GM18858 (cell line): ENCODE measurements at regions not wholly inside any gene's neighbourhood (a gene's known extent, or its start where the extent isn't known, plus 50 kb on each side); places are given as distances from the start of the nearest gene placed in this dataset.

Experiments
- ATAC-seq: cut with Tn5 transposase; IDR thresholded peaks from one replicate; pipeline ENCODE4 v1.9.1; 2021; ENCODE audit not compliant: unreplicated experiment

DNA sequence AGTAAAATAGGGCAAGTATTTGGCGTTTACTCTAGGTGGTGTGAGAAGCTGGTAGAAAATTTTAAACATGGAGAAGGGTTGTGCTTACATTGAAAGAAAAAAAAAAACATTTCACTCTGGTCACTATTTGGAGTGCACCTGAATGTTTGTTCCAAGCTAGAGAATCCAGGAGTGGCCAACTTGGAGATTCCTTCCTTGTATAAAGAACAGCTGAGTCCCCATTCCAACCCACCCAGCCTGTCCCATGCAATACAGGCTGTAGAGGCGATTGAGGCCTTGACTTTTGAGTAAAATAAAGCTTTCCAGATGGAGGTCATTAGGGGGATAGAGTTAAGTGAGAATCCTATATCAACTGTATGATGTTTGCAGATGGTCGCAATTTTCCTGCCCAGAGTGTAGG is 203.8 kb upstream of the SYT4 start:
- no peak for ATAC-seq

DNA sequence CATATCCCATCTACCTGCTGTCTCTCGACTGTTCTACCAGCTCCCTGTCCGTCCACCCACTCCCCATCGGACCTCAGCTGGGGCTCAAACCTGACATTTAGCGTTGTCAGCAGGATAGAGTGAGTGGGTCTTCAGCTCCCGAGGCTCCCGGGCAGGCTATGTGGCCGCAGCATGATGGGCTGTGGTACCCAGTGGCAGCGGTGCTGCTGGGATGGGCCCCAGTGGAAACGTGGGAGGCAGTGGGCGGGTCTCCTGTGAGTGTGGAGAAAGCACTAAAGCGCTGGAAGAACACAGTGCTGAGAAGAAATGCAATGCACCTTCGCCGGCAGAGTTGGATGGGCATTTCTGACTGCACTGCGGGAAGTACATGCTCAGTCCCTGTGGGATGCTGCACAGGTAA is 204.8 kb upstream of the SYT4 start:
- ATAC-seq, result no peak

DNA sequence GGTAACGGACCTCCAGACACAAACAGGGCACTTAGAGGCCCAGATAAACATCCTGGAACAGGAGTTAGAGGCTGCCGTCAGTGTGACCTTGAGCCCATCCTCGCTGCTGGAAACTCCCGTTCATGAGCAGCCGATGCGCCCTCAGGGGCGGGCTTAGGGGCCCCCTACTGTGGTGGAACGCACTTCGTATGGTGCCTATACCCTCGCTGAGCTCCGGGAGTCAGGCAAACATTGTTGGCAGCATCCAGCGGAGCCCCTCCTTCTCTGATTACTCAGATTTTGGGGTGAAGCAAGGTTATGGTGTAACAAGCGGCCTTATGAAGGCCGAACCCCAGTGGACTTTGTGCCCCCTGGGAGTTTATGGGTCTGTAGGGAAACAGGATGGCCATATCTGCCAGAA is 205.3 kb upstream of the SYT4 start:
- no peak for ATAC-seq

DNA sequence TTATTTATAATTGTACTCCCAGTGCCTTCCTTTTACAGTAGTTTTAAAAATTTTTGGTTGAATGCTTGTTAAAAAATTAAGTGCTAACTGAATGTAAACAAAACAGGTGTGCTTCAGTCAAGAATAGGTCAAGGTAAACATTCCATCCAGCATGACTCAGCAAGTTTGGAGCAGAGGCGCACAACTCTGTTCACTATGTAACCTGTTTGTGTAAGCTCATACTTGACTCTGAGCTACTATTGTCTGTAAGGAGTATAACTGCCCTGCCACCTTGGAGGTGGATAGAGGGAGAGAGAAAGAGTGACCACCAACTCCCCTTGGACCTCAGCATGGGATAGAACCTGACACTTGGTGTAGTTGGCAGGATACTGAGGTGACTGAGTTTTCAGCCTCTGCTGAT is 207.4 kb upstream of the SYT4 start:
- ATAC-seq, result no peak

DNA sequence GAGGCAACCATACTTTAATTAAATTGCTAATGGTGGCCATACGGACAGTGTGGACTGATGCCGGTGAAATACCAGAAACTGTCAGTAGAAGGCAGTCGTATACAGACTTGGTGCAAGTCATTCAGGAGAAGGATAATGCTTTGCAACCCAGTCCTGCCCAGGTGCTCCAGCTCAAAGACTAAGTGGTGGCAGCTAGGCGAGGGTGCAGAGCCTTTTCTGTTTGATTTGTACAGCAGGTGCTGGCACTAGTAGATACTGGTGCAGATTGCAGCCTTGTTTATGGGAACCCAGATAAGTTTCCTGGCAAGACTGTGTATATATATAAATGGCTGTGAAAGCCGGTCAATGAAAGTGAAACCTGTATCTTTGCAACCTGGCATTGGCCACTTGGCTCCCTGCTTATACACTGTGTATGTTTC is 208.3 kb upstream of the SYT4 start:
- no peak for ATAC-seq

DNA sequence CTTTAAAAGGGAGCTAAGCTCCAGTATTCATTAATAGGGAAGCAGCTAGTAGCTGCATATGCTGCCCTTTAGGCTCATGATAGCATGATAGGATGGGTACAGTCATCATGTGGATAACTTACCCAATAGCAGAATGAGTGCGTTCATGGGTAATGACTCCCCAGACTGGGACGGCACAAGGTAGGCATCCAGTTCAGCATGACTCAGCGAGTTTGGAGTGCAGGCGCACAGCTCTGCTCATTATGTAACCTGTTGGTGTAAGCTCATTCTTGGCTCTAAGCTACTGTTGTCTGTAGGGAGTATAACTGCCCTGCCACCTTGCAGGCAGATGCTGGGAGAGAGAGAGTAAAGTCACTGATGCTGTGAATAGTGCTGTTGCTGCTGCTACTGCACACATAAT is 209.2 kb upstream of the SYT4 start:
- ATAC-seq, result no peak

DNA sequence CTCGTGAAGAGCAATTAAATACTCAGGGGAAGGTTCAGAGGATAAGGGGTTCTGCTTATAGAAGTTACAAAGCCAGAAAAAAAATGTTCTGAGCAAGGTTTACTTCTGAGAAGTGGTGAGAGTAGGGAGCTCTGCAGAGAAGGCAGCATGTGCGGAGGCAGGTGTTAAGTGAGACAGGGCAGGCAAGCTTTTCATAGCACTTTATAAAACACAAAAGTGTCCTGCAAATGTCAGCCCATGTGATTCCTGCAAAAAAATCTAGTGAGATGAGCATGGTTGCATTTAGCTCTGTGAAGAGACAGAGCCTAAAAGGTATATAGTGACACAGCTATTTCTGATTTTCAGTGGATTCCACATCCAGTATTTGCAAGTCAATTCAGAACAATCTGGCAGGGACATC is 223.8 kb upstream of the SYT4 start:
- ATAC-seq, result no peak

DNA sequence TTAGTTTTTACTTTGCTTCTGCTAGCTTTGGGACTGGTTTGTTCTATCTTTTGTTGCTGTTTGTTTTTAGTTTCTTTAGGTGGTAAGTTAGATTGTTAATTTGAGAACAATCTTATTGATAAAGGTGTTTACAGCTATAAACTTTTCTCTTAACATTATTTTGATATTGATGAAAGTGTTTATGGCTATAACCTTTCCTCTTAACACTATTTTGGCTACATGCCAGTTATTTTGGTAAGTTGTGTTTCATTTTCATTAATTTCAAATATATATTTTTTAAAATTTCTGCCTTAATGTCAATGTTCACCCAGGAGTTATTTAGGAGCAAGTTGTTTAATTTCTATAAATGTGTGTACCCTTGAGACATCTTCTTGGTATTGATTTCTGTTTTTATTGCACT is 229.6 kb upstream of the SYT4 start:
- ATAC-seq, result no peak

DNA sequence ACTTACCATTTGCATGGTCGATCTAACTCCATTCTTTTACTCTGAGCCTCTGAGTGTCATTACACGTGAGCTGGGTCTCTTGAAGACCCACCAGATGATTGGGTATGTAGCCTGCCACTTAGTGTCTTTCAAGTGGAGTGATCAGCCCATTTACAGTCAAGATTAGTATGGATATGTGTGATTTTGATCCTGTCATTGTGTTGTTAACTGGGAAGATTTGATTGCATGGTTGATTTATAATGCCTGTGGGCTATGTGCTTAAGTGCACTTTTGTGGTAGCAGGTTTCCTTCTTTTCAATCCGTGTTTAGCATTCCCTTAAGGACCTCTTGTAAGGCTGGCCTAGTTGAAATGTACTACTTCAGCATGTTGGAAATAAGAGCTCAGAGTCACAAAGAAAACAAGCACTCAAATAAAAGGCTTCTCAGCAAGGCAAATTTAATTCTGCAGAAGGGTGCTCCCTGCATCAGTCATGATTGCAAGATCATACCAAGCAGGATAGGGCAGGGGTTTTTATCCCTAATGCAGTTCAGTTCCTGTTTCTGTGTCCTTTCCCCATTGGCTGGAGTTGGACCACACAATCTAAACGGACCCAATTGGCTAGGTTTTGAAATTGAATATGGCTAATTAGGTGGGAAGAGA is 230.7 kb upstream of the SYT4 start:
- ATAC-seq, result no peak

DNA sequence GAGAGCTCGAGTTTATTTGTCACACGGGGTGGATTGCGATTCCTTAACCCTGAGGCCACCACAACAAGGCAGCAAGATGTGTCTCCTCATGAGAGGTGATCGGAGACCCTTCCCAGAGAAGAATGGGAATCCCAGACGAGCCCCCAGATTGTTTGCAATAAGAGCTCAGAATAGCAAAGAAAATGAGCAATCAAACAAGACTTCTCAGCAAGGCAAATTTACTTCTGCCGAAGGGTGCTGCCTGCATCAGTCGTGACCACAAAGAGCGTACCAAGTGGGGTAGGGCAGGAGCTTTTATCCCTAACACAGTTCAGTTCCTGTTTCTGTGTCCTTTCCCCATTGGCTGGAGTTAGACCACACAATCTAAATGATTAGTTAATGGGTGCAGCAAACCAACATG is 237.5 kb upstream of the SYT4 start:
- no peak for ATAC-seq

DNA sequence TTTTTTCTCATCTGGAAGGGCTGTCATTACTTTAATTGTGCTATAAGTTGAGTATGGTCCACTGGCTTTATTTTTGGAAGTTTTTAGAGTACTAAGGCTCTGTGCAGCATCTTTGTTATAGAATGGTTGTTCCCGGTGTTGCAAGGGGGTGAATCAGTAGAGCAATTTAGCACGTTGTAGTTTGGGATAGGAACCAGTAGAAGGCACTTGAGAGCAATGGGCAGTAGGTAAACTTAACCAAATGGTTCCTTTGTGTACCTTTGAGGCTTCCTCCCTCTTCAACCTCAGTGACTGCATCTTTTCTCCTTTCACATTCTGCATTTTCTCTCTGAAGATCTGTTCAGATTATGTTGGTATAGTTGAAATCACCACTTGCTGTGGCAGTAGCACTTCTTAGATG is 238.2 kb upstream of the SYT4 start:
- no peak for ATAC-seq

DNA sequence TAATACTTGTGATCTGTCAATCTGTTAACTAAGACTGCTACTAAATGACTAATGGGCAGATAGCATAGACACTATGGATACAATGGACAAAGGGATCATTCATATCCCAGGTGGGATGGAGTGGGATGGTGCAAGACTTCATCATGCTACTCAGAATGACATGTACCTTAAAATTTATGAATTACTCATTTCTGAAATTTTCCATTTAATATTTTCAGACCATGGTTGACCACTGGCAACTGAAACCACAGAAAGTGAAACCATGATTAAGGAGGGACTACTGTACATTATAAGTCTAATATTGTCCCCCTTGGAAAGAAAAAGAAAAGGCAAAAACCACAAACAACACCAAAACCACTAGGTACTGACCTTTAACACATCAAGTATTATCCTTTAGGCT is 247.0 kb upstream of the SYT4 start:
- no peak for ATAC-seq

DNA sequence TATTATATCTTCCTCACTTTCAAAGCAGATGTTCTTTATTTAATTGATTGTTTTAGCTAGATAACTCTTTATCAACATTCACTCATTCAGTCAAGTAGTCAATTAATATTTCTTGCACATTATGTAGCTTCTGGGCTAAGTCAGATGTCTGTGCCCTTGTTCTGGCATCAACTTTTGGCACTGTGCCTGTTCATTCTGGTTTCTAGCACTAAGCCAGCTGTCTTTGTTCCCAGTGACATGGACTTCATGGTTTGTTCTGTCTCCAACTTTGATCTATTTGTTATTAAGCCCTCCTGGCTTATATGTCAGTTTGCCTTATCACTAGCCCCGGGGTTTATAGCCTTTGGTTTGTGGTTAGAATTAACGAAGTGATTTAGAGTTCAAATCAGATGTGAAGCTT is 247.9 kb upstream of the SYT4 start:
- no peak for ATAC-seq

DNA sequence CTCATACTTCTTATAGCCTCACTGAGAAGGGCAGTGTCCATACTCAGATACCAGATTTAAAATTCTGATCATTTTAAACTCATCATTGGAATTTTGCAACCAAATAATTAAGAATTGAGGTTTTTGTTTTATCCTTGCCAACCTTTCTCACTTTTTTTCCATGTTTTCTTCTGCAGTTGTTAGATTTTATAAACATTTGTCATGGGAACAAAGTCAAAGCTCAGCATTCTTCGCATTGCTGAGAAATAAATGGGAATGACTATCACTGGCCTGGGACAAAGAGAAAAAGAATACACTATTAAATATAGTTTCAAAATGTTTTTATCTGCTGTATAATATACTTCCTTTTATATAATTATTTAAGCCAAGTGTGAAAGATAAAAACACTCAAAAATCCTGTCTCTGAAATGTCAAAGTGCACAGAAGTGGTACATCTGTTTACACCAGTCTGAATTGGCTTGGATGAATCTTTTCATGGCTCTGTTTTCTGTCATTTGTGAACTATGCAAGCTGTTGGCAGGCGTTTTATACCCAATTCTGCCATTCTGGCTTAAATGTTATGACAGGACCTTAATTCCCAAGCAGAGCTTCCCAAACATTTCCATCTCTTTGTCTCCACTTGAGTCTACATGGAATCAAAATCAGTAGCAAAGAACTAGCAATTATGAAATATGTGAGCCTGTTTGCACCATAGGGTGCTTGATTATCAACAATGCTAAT is 249.3 kb upstream of the SYT4 start:
- ATAC-seq, result no peak

DNA sequence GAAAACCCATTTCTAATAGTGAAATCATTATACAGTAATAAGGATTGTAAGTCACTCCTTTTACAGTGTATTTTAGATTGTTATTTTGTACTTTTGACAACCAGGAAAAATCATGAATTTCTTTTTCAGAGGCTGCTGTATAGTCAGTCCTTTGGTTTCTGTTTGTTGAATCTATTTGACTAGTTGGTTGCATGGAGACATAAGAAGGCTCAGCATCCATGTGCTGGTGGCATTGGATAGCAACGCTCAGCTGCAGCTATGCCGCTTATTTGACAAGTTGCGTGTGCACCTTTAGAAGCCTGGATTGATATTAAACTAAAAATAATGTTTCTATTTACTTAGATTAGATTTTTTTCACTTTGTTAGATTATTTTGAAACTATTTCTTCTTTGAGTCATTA is 254.1 kb upstream of the SYT4 start:
- no peak for ATAC-seq

DNA sequence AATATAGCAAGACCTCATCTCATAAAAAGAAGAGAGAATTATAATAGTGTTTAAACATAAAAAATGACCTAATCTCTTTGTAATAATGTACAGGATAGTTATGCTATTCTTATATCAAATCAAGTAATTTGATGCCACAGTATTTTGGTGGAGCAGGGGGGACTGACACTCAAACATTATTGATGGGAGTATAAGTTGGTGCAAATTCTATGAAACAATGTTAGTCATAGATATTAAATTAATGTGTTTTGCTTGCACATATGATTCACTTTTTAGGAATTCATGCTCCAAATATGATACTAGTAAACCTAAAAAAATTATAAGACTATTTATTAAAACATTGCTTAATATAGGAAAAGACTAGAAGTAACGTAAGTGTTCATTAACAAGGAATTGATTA is 256.1 kb upstream of the SYT4 start:
- ATAC-seq, result no peak

DNA sequence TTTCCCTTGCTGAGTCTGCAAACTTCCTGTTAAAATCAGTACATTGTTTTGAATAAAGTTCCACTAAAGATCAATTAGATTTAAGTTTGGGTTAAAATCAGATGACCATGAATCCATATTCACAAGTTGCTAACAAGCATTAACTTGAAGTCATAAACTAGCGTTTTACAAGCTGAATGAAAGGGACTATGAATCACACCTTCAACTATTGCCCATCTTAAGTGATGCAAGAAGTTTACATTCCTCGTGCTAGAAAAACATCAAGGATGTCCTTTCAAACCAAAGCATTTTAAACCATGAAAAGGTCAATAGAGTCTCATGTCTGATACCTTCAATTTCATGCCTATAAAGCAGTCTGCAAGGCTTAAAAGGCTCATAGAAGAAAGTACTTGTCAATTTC is 257.2 kb upstream of the SYT4 start:
- ATAC-seq, result no peak

DNA sequence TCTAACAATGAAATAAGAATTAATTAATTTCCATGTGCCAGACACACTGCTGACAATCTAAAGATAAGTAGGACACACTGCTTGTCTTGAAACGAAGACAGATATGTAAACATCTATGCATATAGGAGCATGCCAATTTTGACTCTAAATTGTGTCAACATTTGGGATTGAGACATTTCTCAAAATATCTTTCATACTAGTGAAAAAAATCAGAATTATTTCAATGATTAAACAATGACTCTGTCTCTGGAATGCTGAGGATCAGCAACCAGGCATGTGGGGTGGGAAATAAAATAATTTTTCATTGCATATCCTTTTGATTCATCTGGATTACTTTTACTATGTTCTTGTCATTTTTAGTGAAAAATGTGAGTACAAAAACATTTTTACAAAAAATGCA is 262.6 kb upstream of the SYT4 start:
- ATAC-seq, result no peak

DNA sequence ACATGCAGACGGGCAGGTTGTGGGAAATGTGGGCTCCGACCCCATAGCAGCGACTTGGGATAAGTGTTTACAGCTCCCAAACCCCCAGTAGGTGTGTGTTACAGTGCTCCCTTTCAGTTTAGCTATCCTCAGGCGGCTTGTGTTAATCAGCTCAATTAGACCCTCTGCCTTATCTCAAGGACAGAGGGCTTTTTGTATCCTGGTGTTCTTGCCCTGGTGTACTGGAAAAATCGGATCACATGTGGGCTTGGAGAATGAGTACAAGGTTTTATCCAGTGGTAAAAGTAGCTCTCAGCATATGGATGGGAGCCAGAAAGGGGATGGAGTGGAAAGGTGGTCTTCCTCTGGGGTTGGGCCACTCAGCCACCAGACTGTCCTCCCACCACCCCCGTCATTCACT is 264.7 kb upstream of the SYT4 start:
- no peak for ATAC-seq

DNA sequence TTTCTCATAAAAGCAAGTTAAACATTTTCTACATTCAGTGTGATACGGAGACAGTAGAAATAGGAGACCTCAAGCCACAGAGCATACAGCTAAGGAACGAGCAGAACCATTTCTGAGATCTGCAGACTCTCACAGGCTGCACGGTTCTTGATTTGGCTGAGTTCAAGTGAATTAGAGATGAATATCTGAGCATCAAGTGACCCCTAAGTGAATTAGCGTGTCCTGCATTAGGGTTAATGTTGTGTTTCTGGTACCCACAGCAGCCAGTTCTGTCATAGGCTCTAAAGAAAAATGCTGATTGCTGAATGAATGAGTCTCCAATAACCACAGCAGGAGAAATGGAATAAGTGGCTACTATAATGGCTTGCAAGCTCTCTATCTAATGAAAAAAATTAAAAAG is 265.9 kb upstream of the SYT4 start:
- no peak for ATAC-seq

DNA sequence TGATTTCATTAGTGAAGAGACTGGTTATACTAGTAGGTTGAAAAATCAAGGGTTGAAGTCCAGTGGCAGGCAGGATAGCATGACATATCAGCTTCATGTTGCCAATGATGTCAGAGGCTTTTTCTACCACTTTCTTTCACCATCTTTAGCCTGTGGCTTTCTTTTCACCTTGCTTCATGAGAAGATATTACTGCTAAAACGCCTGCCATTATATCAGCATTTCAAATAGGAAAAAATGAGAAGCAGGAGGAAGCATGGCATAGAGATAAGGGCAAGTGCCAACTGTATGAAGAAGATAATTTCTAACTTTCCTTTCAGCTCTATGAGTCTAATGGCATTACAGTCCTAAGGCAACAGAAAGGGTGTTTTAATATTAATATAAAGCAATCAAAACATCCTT is 270.2 kb upstream of the SYT4 start:
- no peak for ATAC-seq

DNA sequence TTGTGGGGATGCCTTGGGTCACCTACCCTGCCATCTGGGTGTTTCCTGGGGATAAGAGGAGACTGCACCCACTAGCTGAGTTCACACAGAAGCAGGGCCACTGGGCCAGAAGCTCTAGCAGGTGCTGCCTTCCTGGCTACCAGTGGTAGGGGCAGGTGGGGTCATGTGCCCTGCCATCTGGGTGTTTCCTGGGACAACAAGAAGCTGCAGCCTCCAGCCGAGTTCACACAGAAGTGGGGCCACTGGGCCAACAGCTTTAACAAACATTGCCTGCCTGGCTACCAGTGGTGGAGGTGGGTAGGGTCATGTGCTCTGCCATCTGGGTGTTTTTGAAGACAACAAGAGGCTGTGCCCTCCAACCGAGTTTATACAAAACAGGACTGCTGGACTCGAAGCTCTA is 282.2 kb upstream of the SYT4 start:
- no peak for ATAC-seq

DNA sequence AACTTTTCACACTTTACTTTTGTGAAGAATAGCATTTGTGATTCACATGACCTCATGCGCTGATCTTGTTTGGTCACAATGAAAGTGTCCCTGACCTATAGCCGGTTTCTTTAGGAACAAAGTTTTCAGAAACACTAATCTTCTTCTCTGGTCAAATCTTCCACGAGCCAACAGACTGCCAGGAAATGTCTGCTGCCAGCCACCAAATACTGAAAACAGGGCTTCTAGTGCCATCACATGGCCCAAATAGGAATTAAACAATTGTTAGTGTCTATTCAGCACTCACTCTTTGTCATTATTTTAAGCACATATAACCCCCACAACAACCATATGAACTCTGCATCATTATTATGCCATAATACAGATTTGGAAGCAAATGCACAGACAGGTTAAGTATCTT is 286.5 kb upstream of the SYT4 start:
- no peak for ATAC-seq
